Anterior cingulate cortex (tissue), 58 donors: ENCODE measurements at regions not wholly inside any gene's neighbourhood (a gene's known extent, or its start where the extent isn't known, plus 50 kb on each side); places are given as distances from the start of the nearest gene placed in this dataset.

ENCODE experiments used
- DNase-seq, 58 donors: peaks; one replicate each; lab custom pipeline; 2025; lab: John Stamatoyannopoulos, UW

DNA sequence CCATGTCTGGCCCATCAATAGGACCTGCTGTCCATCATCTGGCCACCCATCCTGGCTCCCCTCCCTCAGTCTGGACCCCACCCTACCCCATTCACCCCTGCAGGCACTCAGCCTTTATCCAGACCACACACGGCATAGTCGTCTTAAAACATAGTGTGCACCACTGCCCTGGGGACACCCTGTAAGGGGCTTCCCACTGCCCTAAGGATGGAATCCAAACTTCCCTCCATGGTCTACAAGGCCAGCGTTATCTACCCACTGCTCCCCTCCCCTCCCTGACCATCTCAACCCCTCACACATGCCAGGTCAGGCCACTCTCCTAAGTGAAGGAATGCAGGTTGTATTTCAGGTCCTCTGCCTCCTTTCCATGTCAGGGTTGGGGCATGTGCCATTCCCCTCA, 352.7 kb upstream of the ZNF507 start:
- DNase-seq = no peak

DNA sequence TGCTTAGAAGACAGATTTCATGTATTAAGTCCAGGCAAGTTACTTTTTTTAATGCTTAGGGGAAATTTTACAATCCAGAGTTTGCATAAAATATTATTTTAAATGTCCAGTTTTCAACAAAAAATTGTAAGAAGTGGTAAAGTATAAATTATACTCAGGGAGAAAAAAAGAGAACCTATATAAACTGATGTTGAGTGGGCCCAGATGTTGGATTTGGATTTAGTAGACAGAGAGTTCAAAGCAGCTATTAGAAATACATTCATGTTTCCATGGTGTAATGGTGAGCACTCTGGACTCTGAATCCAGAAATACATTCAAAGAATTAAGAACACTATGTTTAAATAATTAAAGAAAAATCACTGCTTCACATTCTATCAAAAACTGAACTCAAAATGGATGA, 349.9 kb upstream of the ZNF507 start:
- DNase-seq = no peak

DNA sequence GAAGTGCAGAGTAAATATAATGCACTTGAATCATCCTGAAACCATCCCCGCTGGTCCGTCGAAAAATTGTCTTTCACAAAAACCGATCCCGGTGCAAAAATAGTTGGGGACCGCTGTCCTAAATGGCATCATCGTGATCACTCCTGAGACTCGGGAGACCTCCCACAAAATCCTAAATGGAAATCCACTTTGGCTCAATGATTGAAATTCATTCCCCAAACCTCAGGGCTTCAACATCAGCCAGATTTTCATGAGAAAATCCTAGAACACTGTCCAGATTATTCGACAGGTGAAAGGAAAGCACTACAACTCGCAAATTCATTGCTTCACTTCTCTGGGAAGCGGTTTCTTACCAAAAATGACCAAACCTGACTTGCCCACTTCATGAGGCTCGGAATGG, 335.3 kb upstream of the ZNF507 start:
- no peak for DNase-seq

DNA sequence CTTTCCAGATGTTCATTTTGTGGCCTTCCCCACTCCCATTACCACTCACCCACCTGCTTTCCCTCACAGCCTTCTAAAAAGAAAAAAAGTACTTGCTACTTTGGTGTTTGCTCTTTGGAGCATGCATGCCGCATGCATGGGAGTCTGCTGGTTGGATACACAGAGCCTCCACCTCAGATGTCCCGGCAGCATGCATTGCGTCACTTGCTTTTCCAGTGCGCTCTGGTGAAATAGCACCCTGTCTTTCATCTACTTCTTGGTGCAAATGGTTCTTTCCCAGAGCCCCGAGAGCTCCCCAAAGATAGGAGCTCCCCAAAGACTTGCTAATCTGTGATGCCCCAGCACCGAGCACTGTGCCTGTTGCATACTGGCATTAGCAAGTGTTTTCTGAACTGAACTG, 333.2 kb upstream of the ZNF507 start:
- DNase-seq = no peak

DNA sequence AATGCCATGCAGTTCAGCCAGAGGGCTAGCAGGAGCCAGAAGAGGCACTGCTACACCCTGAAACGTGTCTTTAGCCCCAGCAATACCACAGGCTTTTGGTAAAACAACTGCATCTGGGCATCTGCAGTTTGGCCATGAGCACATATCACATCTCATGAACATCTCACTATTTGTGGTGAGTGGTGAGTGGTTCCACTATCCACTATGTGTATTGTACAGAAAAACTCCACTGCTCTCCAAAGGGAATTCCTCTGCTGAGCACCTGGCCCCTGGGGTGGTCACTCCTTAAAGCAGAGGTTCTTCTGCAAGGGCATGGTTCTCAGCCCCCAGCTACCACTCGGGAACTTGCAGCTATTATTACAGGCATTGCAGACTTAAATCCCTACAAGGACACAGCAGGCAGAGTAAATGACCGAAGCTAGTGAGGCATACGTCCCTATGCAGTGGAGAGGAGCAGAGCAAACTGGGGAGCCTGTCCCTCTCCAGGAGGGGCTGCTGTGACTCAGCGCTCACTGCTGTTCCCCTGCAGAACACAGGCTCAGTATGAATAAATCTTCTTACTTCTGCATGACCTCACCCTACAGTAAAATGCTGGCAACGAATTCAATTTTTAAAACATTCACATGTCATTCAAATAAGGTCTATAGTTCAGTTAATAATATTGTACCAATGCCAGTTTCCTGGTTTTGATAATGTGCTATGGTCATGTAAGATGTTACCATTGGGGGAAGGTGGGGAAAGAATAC, 332.4 kb upstream of the ZNF507 start:
- DNase-seq = no peak

DNA sequence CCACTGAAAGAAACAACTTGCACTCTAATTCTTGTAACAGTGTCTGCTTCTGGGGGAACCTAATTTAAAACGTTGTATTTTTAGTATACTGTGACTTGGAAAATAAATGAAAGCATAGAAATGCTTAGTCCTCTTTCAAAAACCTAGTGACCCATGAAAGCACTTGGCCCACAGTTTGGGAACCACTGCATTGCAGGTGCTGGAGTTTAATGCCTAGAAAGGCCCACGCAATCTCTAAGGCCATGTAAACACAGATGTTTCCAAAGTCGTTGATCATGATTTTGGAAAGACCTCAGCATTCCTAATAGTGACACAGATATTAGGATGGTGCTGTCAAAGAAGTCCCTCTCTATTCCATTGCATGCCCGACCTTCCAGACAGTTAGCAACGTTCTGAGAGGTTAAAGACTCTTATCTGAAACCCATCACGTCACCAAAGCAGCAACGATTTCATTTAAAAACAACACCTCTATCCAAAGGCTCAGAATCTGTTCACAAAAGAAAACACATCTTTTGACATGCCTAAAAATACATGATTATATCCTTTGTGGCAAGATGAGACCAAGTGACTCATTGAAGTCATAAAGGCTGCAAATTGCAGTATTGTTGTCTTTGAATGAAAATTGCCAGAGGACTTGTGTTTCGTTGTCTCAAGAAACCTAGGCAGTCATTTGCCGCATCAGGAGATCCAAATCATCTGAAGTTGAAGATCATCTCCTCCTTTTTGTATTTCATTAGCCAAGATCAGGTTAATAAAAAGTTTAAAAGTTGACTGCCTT, 328.0 kb upstream of the ZNF507 start:
- DNase-seq = no peak

DNA sequence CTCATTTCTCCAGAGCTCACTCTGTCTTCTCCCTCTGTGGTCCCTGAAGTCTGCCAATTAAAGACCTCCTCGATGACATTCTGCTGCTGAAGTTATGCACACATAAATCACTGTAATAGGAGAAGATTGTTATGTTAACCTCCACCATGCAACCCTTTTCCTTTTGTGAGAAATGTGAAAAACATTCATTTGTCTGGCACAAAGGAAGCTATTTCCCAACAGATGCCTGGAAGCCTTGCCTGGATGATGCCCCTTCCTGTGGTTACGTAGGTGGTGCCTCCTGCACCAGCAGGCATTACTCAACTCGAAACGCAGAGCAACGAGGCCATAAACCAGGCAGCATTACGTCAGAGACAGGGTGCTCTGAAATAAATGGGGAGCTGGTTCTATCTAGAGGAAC, 327.4 kb upstream of the ZNF507 start:
- peak in 1 of 58 donors; percentile 3 for DNase-seq

DNA sequence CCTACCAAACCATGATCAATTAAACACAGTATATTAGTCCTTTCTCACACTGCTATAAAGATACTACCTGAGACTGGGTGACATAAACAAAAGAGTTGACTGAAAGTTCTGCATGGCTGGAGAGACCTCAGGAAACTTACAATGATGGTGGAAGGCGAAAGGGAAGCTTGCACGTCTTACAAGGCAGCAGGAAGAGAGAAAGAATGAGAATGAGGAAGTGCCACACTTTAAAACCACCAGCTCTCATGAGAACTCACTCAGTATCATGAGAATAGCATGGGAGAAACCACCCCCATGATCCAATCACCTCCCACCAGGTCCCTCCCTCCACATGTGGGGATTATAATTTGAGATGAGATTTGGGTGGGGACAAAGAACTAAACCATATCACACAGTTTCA, 324.9 kb upstream of the ZNF507 start:
- DNase-seq = no peak

DNA sequence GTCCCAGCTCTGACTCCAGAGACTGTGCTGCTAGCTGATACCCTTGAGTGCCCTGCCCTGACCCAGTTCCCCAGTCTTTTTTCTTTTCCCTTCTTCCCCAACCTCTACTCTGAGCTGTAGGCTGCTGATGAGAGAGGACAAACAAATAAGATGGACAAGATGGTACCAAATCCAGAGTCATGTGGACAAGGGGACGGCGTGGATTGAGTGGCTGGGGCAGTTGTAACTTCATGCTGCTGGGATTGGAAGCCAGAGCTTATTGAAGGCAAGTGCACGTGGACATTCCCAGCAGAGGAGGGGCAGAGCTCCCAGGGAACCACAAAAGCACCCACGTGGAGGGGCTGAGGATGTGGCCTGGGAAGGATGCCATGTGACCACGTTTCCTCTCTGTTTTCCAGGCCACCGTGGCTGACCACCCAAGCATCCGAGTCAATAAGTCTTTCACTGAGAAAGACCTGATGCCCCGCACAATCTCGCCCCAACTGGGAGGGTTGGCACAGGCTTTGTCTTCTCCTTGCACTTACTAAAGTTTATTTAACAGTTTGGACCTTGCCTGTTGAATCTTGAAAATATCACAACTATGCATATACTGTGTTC, 323.3 kb upstream of the ZNF507 start:
- no peak for DNase-seq

DNA sequence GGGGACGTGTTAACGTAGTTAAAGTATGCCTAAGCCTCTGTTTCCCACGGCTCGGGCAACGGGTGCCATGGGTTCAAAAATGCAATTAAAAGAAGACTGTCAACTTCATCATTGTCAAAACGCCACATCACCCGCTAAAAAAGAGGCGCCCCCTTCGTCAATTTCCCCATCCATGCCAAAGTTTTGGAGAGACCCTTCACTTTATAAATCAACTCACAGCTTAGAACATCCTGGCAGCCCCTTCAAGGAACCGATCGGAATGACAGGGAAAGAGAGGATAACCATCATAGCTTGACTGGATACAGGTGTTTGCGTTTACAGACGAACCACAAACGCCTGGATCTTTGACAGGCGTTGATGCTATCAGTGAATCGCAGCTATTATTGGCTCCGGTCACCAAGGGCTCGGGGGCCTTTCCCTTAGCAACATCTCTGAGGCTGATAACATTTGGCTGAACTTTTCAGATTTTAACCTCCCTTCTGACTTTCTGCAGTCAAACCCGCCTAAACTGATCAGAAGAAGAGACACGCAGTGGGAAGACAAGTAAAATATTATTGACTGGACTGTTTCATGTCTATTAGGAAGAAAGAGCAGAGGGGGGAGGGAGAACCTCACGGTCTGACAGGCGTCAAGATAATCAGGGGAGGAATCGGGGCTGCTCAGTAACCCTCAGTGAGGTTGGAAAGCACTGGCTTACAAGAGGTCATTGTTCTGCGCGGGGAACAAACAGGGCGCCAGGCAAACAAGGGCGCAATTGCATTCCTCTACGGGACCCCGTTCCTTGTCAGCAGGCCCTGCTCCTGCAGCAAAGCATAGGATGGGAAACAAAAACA, 322.5 kb upstream of the ZNF507 start:
- no peak for DNase-seq

DNA sequence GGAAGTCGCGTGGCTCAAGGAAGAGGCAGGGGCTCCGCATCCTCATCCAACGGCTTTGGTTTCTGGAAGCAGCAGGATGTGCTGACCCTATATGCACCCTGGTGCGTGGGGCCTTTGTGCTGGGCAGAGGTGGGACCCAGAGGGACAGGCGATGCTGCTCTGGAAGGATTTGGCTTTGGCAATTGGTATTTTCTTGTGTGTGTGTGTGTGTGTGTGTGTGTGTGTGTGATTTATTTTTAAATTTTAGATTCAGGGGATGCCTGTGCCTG, 321.9 kb upstream of the ZNF507 start:
- DNase-seq = no peak

DNA sequence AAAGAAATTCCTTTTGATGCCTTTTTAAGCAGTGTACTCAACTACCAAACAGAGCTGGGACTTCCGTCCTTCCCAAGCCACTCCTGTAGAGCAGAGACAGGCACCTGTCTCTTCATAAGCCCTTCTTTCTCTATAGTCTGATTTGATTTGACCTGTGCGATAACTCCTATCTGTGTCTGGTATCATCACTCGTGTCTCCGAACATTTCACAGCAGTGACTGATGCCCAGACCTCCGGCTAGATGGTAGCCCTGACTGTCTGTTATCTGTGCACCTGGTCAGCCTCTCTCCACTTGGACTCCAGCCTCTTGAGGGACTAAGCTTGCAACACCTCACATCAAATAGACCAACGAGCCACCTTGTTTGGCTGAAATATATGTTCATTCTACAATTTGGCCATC, 316.2 kb upstream of the ZNF507 start:
- DNase-seq = no peak

DNA sequence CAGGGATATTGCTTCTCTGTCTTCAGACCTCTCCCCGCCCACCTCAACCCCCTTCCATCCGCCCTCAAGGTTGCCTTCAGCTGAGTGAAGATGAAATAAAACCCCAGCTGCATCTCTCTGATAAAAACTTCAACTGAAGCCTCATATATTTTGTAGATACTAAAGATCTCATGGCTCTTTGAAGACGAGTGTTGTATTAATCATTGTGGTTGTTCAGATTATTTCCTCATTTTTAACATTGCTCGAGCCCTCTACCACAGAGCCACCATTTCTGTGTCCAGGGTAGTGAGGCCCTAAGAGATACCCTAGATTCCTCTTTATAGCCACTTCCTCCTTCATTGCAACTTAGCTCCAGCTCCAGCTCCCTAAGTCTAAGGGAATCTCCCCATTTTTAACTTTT, 312.8 kb upstream of the ZNF507 start:
- no peak for DNase-seq

DNA sequence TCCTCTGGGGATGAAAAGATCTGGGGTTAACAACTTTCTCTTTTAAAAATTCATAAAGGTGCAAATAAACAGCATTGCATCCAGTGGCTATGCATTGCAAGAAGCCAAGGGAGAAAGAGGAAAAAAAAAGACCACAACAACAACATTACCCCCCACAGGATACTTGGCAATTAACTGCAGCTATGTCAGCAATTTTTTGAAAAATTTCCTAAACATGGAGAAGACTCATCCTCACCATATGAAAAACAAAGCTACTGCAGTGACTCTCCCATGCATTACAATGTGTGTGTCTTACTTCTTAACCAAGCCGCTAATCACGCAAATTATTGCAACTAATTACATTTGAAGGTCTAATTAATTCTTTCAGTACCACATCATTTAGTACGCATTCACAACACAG, 309.8 kb upstream of the ZNF507 start:
- no peak for DNase-seq

DNA sequence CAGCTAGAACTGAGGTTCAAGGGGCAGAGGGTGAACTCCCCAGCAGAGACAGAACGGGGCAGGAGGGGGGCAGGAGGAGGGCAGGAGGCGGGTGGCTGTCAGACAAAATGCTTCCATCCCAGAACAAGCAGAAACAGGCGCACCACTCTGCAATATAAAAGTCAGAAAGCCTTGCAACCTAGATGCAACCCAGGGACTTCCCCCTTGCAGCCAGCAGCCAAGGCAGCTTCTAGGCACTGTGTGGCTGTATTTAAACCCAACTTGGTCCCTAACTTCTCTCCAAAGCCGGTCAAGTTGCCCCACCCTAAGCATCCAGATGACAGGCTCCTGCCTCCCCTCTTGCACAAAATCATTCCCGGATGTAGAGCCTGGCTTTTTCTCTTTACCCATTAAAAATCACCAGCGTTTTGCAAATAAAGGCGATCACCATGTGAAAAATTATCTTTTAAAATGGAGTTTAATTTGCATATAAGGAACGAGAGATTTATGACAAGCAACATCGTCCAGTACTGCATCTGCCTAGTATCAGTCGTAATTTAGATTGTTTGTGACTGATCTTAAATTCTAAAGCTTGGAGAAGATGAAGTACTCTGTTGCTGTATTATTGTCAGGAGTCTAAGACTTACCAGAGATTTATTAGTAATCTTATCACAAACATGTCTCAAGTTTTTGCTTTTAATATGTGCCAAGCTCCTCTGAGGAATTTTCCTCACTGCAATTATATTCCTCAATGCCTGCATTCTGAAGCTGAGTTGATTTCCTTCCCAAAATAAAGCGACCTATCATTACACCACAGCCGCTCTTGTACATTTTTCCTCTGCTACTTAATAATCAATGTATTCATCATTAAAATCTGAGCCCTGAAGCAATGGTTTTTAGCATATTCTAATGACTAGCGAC, 307.1 kb upstream of the ZNF507 start:
- no peak for DNase-seq

DNA sequence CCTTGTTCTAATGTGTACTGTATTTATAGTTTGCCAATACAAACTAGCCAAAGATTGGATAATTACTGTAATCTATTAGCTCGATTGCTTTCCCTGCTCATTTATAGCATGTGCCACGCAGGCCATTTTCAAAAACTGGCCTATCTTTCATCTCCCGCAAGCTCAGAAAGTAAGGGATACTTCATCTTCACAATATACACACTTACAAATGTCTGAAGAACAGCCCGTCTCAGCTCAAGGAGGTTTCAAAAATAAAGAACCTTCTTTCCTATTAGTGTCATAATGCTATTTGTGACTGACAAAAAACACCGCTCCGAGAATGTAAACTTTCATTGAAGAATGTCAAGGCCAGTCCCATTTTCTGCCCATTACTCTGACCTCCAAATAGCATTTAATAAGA, 306.4 kb upstream of the ZNF507 start:
- no peak for DNase-seq

DNA sequence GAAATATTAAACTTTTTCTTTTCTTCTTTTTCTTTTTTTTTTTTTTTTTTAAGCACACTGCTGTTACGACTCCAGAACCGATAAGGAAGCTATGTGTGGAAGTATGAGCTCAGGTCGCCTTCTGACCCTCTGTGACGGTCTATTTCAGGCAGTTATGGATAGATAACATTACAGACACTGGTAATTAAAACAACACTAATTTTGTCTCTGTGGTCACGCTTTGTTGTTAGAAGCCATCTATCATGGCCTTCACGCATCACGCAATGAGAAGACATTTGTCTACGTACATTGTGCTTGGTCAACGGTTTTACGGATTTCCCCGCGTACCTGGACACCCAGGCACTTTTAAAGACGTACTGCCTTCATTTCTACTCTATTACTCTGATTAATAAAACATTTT, 306.0 kb upstream of the ZNF507 start:
- no peak for DNase-seq

DNA sequence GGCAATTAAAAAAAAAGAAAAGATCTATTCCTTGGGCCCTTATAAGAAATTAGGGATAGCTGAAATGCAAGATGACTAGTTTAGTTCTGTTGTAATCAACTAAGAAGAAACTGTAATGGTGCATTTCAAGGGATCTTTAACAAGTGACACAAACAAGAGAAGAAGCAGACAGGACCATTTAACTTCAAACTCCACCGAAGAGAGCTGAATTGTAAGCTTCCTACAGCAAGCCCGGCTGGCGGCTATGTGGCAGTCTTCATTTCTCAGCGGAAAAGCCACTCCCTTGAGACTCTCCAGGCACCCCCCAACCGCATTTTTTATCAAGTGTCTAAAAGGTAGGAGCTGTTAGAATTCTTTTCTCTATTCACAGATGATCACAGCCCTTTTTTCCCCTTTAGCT, 305.2 kb upstream of the ZNF507 start:
- DNase-seq = no peak

DNA sequence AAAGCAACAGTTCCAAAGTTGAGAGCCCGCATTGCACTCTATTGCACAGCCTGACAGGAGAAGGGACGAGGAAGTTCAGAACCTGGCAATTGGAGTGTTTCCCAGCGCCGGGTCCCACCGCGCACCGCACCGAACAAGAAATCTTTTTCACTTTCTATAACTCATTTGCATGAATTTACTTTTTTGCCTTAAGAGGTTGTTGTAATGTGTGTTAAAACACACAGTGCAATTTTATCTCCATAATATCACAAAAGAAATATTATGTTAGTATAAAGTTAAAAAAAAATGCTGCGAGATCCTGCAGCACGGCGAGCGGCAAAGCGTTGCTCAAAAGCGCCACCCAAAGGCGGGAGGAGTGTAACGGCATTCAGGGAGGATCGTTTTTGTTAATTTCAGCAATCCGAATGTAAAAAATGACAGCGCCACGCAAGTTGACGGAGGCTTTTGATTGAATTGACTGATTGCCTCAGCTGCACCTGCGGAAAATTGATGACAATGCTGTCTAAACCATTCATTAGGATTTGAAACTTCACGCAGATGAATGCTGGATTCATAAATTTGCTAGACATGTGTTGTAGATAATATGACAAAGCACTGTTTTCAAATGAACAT, 303.6 kb upstream of the ZNF507 start:
- DNase-seq = peak in 42 of 58 donors; percentile 1 to 62 (median 18)

DNA sequence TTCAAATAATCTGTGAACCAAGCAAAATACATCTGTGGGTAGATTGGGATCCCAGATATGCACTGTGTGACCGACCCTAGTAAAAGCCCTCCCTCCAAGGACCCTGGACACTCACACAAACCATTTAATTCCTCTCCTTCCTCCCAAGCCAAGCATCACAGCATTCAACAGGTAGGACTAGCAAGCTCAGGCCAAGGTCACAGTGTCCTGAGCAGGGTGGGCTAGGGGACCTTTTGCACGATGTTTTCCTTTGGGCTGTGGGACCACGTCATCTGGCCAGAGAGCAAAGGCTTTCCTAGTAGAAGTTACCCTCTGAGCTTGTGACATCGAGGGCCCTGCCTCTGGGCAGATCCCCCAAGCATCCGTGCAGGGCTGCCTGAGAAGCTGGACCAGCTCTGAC, 297.6 kb upstream of the ZNF507 start:
- DNase-seq = no peak
